ENCODE measurements at regions not wholly inside any gene's neighbourhood (a gene's known extent, or its start where the extent isn't known, plus 50 kb on each side); places are given as distances from the start of the nearest gene placed in this dataset.

- TF ChIP-seq, protein P1, sequence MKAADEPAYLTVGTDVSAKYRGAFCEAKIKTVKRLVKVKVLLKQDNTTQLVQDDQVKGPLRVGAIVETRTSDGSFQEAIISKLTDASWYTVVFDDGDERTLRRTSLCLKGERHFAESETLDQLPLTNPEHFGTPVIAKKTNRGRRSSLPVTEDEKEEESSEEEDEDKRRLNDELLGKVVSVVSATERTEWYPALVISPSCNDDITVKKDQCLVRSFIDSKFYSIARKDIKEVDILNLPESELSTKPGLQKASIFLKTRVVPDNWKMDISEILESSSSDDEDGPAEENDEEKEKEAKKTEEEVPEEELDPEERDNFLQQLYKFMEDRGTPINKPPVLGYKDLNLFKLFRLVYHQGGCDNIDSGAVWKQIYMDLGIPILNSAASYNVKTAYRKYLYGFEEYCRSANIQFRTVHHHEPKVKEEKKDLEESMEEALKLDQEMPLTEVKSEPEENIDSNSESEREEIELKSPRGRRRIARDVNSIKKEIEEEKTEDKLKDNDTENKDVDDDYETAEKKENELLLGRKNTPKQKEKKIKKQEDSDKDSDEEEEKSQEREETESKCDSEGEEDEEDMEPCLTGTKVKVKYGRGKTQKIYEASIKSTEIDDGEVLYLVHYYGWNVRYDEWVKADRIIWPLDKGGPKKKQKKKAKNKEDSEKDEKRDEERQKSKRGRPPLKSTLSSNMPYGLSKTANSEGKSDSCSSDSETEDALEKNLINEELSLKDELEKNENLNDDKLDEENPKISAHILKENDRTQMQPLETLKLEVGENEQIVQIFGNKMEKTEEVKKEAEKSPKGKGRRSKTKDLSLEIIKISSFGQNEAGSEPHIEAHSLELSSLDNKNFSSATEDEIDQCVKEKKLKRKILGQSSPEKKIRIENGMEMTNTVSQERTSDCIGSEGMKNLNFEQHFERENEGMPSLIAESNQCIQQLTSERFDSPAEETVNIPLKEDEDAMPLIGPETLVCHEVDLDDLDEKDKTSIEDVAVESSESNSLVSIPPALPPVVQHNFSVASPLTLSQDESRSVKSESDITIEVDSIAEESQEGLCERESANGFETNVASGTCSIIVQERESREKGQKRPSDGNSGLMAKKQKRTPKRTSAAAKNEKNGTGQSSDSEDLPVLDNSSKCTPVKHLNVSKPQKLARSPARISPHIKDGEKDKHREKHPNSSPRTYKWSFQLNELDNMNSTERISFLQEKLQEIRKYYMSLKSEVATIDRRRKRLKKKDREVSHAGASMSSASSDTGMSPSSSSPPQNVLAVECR (CRISPR knock-in tag; IDR thresholded peaks at IDR 0.05; ENCODE audit: borderline replicate concordance) = no peak
- TF ChIP-seq MATR3 (CRISPR knock-in tag; IDR thresholded peaks at IDR 0.05) (no peak), BRD4 (CRISPR knock-in tag; IDR thresholded peaks at IDR 0.05) (no peak), ATF5 (CRISPR knock-in tag; IDR thresholded peaks at IDR 0.05; ENCODE audit: low read depth) (no peak), CCAR2 (optimal IDR thresholded peaks at IDR 0.05; ENCODE audit: low read depth, low read length) (no peak), ZBTB33 (CRISPR knock-in tag; IDR thresholded peaks at IDR 0.05) (no peak), ZFAT (CRISPR knock-in tag; conservative IDR thresholded peaks at IDR 0.05) (no peak), ZNF230 (CRISPR knock-in tag; IDR thresholded peaks at IDR 0.05) (no peak), ARID2 (CRISPR knock-in tag; IDR thresholded peaks at IDR 0.05; ENCODE audit: borderline replicate concordance) (no peak), FOXC1 (CRISPR knock-in tag; IDR thresholded peaks at IDR 0.05; ENCODE audit: borderline replicate concordance) (no peak), TARDBP (CRISPR knock-in tag; IDR thresholded peaks at IDR 0.05) (no peak), GATAD1 (CRISPR knock-in tag; IDR thresholded peaks at IDR 0.05) (no peak)
- TF ChIP-seq, protein P2, sequence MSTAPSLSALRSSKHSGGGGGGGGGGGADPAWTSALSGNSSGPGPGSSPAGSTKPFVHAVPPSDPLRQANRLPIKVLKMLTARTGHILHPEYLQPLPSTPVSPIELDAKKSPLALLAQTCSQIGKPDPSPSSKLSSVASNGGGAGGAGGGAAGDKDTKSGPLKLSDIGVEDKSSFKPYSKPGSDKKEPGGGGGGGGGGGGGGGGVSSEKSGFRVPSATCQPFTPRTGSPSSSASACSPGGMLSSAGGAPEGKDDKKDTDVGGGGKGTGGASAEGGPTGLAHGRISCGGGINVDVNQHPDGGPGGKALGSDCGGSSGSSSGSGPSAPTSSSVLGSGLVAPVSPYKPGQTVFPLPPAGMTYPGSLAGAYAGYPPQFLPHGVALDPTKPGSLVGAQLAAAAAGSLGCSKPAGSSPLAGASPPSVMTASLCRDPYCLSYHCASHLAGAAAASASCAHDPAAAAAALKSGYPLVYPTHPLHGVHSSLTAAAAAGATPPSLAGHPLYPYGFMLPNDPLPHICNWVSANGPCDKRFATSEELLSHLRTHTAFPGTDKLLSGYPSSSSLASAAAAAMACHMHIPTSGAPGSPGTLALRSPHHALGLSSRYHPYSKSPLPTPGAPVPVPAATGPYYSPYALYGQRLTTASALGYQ (CRISPR knock-in tag; IDR thresholded peaks at IDR 0.05) = no peak
- TF ChIP-seq, protein P3, sequence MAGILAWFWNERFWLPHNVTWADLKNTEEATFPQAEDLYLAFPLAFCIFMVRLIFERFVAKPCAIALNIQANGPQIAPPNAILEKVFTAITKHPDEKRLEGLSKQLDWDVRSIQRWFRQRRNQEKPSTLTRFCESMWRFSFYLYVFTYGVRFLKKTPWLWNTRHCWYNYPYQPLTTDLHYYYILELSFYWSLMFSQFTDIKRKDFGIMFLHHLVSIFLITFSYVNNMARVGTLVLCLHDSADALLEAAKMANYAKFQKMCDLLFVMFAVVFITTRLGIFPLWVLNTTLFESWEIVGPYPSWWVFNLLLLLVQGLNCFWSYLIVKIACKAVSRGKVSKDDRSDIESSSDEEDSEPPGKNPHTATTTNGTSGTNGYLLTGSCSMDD (CRISPR knock-in tag; IDR thresholded peaks at IDR 0.05) = no peak
Observed at GRCh38 chr6:145142958-145143357, 592.4 kb downstream of the EPM2A start (continued).

All from HepG2 (cell line).